MM.1S (cell line): ENCODE measurements at regions not wholly inside any gene's neighbourhood (a gene's known extent, or its start where the extent isn't known, plus 50 kb on each side); places are given as distances from the start of the nearest gene placed in this dataset.

Source experiments
- EZH2 ChIP-seq: fragments of 300-600 bp; sonication (generic); optimal IDR thresholded peaks from 2 replicates; pipeline ENCODE3; 2017; ENCODE audit warnings: low read depth, mild to moderate bottlenecking, antibody characterized with exemption, low read length, mixed read lengths
- TF ChIP-seq, protein P1 (sequence below): fragments of 300-600 bp; sonication (generic); IDR thresholded peaks from 2 replicates; pipeline ENCODE4 v1.5.1; 2016; ENCODE audit warnings: antibody characterized with exemption, low read length, mixed read lengths

DNA sequence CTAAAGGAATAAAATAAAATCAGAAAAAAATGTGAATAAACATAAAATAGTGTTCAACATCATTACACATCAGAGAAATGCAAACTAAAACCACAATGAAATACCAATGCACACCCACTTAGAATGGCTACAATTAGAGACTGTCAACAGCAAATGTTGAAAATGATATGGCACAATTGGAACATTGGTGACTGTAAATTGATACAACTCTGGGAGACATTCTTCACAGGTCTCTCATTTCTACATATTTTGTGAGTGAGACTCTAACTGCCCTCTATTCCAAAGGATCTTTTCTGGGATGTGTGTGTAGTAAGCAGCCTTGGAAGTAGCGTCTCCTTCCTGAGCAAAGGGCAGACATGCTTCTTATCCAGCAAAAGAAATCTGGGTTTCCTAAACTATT, 323.0 kb downstream of the FBXO15 start:
- TF ChIP-seq, protein P1, sequence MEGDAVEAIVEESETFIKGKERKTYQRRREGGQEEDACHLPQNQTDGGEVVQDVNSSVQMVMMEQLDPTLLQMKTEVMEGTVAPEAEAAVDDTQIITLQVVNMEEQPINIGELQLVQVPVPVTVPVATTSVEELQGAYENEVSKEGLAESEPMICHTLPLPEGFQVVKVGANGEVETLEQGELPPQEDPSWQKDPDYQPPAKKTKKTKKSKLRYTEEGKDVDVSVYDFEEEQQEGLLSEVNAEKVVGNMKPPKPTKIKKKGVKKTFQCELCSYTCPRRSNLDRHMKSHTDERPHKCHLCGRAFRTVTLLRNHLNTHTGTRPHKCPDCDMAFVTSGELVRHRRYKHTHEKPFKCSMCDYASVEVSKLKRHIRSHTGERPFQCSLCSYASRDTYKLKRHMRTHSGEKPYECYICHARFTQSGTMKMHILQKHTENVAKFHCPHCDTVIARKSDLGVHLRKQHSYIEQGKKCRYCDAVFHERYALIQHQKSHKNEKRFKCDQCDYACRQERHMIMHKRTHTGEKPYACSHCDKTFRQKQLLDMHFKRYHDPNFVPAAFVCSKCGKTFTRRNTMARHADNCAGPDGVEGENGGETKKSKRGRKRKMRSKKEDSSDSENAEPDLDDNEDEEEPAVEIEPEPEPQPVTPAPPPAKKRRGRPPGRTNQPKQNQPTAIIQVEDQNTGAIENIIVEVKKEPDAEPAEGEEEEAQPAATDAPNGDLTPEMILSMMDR: no peak
- no peak for TF ChIP-seq EZH2
